NT2/D1 (cell line): ENCODE measurements at regions not wholly inside any gene's neighbourhood (a gene's known extent, or its start where the extent isn't known, plus 50 kb on each side); places are given as distances from the start of the nearest gene placed in this dataset.

Experiments
- DNase-seq: peaks from one replicate; pipeline ENCODE4 v3.0.0-alpha.2; 2011; ENCODE audit warnings: low read depth, low spot score
- H3K27me3 ChIP-seq: 2 replicates; pipeline ENCODE4 v1.6.0; 2011; ENCODE audit warnings: mild to moderate bottlenecking; ENCODE audit not compliant: insufficient read length, insufficient read depth
- H3K36me3 ChIP-seq: 2 replicates; pipeline ENCODE4 v1.6.1; 2011; ENCODE audit warnings: mild to moderate bottlenecking, low read length, mixed read lengths; ENCODE audit not compliant: insufficient read depth, insufficient read length
- H3K4me1 ChIP-seq: 2 replicates; pipeline ENCODE4 v1.5.1; 2011; ENCODE audit not compliant: insufficient read depth, insufficient read length
- H3K4me3 ChIP-seq: 2 replicates; pipeline ENCODE4 v1.5.1; 2011; ENCODE audit warnings: low read depth; ENCODE audit not compliant: insufficient read length
- H3K9ac ChIP-seq: 2 replicates; pipeline ENCODE4 v1.6.0; 2011; ENCODE audit warnings: low read depth; ENCODE audit not compliant: insufficient read length
- H3K9me3 ChIP-seq: 2 replicates; pipeline ENCODE4 v1.5.1; 2011; ENCODE audit warnings: mild to moderate bottlenecking, low read length; ENCODE audit not compliant: insufficient read depth
- SUZ12 ChIP-seq: IDR thresholded peaks from 2 replicates; pipeline ENCODE4 v1.6.1; 2011; ENCODE audit not compliant: insufficient read length, insufficient read depth; ENCODE audit errors: extremely low read depth
- YY1 ChIP-seq: IDR thresholded peaks from 2 replicates; pipeline ENCODE4 v1.6.1; 2011; ENCODE audit not compliant: insufficient read length, insufficient read depth
- ZNF274 ChIP-seq: IDR thresholded peaks from 2 replicates; pipeline ENCODE4 v1.6.1; 2011; ENCODE audit warnings: mild to moderate bottlenecking, low read depth, low read length

DNA sequence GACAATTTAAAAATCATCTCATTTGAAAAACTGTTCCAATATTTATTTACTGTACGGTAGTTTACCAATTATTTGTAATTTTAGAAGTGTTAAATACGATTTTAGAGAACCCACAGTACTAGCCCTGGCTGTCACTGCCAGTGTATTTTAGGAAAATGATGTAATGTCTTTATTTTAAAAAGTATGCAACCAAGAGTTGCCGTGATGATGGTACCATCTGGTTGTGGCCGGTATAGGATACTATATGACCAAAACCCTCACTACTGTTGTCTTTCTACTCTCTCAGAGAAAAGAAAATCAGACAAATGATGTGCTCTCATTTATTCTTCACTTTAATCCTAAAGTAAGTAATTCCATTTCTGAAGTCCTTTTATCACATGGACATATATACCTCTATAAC, 395.0 kb downstream of the FOXG1 start:
- H3K4me1 ChIP-seq: no peaks in the 10 kb centered on the region
- no peaks in the 10 kb centered on the region for H3K9me3 ChIP-seq
- no peaks in the 10 kb centered on the region for H3K27me3 ChIP-seq
- no peak overlapping the region for H3K4me3 ChIP-seq
- DNase-seq: no peak
- no peaks in the 10 kb centered on the region for H3K36me3 ChIP-seq
- no peak overlapping the region for H3K9ac ChIP-seq
- no peak for TF ChIP-seq SUZ12
- no peak for TF ChIP-seq ZNF274
- no peak for TF ChIP-seq YY1

GRCh38 chr14:29163109-29163508, 396.5 kb downstream of the FOXG1 start:
- no peak overlapping the region for H3K4me3 ChIP-seq
- H3K4me1 ChIP-seq: no peaks in the 10 kb centered on the region
- TF ChIP-seq SUZ12: no peak
- no peak for TF ChIP-seq ZNF274
- TF ChIP-seq YY1: no peak
- no peak for DNase-seq
- no peaks in the 10 kb centered on the region for H3K9me3 ChIP-seq
- no peaks in the 10 kb centered on the region for H3K27me3 ChIP-seq
- H3K9ac ChIP-seq: no peak overlapping the region
- no peaks in the 10 kb centered on the region for H3K36me3 ChIP-seq

GRCh38 chr14:29165431-29165830, 398.8 kb downstream of the FOXG1 start:
- Histone ChIP-seq H3K4me1 (no peaks in the 10 kb centered on the region), H3K4me3 (no peak overlapping the region), H3K9ac (no peak overlapping the region), H3K36me3 (no peaks in the 10 kb centered on the region), H3K9me3 (no peaks in the 10 kb centered on the region), H3K27me3 (no peaks in the 10 kb centered on the region)
- no peak for TF ChIP-seq SUZ12
- TF ChIP-seq ZNF274: no peak
- TF ChIP-seq YY1: no peak
- DNase-seq: no peak

- DNase-seq: no peak
Measured at GRCh38 chr14:29166507-29166906, 399.9 kb downstream of the FOXG1 start.

DNA sequence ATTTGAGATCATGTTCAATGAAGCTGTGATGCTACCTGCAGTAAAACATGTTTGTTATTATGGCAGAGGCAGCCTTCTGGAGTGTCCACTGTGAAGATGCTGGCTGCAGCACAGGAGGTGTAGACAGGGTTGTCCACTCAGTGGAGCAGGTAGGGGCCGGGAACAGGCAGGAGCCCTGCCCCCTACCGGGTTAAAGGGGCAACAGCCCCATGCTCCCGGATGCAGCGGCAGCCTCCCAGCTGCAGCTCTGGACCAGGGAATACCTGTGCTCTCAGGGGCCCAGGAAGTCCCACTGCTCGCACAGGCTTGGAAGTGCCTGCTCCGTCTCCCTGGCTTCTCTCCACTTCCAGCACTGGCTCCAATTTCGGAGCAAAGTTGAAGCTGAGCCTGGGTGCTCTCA, 401.6 kb downstream of the FOXG1 start:
- H3K4me3 ChIP-seq: no peak overlapping the region
- H3K4me1 ChIP-seq: no peaks in the 10 kb centered on the region
- no peak overlapping the region for H3K9ac ChIP-seq
- no peaks in the 10 kb centered on the region for H3K9me3 ChIP-seq
- no peaks in the 10 kb centered on the region for H3K27me3 ChIP-seq
- no peaks in the 10 kb centered on the region for H3K36me3 ChIP-seq
- DNase-seq: no peak
- TF ChIP-seq ZNF274: no peak

More at GRCh38 chr14:29166507-29166906, 399.9 kb downstream of the FOXG1 start:
- TF ChIP-seq YY1 (no peak), ZNF274 (no peak), SUZ12 (no peak)
- Histone ChIP-seq H3K36me3 (no peaks in the 10 kb centered on the region), H3K9me3 (no peaks in the 10 kb centered on the region), H3K27me3 (no peaks in the 10 kb centered on the region), H3K9ac (no peak overlapping the region), H3K4me1 (no peaks in the 10 kb centered on the region), H3K4me3 (no peak overlapping the region)

GRCh38 chr14:29169408-29169807, 402.8 kb downstream of the FOXG1 start:
- Histone ChIP-seq H3K4me1 (no peaks in the 10 kb centered on the region), H3K36me3 (no peaks in the 10 kb centered on the region), H3K9me3 (no peaks in the 10 kb centered on the region), H3K4me3 (no peak overlapping the region), H3K27me3 (no peaks in the 10 kb centered on the region), H3K9ac (no peak overlapping the region)
- no peak for DNase-seq
- TF ChIP-seq ZNF274 (no peak), YY1 (no peak), SUZ12 (no peak)

DNA sequence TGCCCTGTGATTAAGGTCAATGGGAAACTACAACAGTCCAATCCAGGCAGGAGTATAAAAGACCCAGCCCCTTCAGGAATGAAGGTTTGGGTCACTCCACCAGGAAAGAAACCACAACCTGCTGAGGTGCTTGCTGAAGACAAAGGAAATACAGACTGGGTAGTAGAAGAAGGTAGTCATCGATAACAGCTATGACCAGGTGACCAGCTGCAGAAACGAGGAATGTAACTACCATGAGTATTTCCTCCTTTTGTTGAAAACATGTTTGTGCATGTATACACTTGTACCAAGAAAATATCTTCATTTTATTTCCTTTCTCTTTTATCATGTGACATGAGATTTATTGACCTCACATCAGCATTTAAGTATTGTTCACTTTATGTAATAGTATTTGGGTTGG, 409.1 kb downstream of the FOXG1 start:
- no peaks in the 10 kb centered on the region for H3K4me1 ChIP-seq
- no peaks in the 10 kb centered on the region for H3K9me3 ChIP-seq
- TF ChIP-seq ZNF274 (no peak), YY1 (no peak), SUZ12 (no peak)
- no peak overlapping the region for H3K4me3 ChIP-seq
- no peak overlapping the region for H3K9ac ChIP-seq
- DNase-seq: no peak
- no peaks in the 10 kb centered on the region for H3K36me3 ChIP-seq
- H3K27me3 ChIP-seq: no peaks in the 10 kb centered on the region

DNA sequence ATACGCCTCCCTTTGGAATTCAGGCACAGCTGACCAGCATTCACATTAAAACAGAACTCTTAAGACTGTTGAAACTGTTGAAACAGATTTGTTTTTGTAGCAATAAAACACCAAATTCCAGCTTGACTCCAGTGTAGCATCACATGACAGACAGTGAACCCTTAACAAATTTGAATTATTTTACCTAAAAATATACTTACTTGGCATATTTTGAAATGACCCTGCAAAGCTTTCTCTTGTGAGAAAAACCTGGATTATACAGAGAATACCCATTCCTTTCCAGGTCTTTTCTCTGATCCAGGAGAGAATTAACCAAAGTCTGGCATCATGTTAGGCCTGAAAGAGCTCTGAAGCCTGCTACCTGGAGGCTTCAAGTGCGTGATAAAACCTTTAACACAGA, 410.3 kb downstream of the FOXG1 start:
- no peaks in the 10 kb centered on the region for H3K4me1 ChIP-seq
- no peak overlapping the region for H3K4me3 ChIP-seq
- no peaks in the 10 kb centered on the region for H3K27me3 ChIP-seq
- H3K9me3 ChIP-seq: no peaks in the 10 kb centered on the region
- TF ChIP-seq YY1: no peak
- no peak for TF ChIP-seq ZNF274
- no peak for TF ChIP-seq SUZ12
- no peak overlapping the region for H3K9ac ChIP-seq
- no peak for DNase-seq
- no peaks in the 10 kb centered on the region for H3K36me3 ChIP-seq
